ENCODE measurements at regions not wholly inside any gene's neighbourhood (a gene's known extent, or its start where the extent isn't known, plus 50 kb on each side); places are given as distances from the start of the nearest gene placed in this dataset.

- no peaks in the 10 kb centered on the region for H3K27me3 ChIP-seq (replicated peaks; ENCODE audit: insufficient read depth)
- H3K27ac ChIP-seq: no peak overlapping the region
- 90% methylated on average over 3 of the region's 3 CpGs for WGBS
- no peaks in the 10 kb centered on the region for H3K36me3 ChIP-seq
- H3K9me3 ChIP-seq: no peaks in the 10 kb centered on the region
- H3K4me1 ChIP-seq (replicated peaks): no peaks in the 10 kb centered on the region
- H3K4me3 ChIP-seq: no peak overlapping the region
- no peak for DNase-seq (ENCODE audit: low spot score)
- TF ChIP-seq POLR2AphosphoS5 (IDR thresholded peaks at IDR 0.05) (no peak), CTCF (IDR thresholded peaks at IDR 0.05) (no peak), POLR2A (IDR thresholded peaks at IDR 0.05) (no peak)
- intact Hi-C loops (cut with DNase I): no loop called here
Measured at GRCh38 chr1:81298266-81298665, 502.5 kb upstream of the ADGRL2 start.

- no peak overlapping the region for H3K4me3 ChIP-seq
- H3K27me3 ChIP-seq (replicated peaks; ENCODE audit: insufficient read depth): no peaks in the 10 kb centered on the region
- no peak for TF ChIP-seq POLR2AphosphoS5 (IDR thresholded peaks at IDR 0.05)
- WGBS: 23% methylated on average over 1 of the region's 1 CpG
- intact Hi-C loops (cut with DNase I): no loop called here
- no peak overlapping the region for H3K27ac ChIP-seq
- no peak for DNase-seq (ENCODE audit: low spot score)
- H3K36me3 ChIP-seq: no peaks in the 10 kb centered on the region
- H3K4me1 ChIP-seq (replicated peaks): no peaks in the 10 kb centered on the region
- H3K9me3 ChIP-seq: no peaks in the 10 kb centered on the region
Measured at GRCh38 chr1:81296601-81297000, 504.1 kb upstream of the ADGRL2 start.

GRCh38 chr1:81290326-81290725 is 510.4 kb upstream of the ADGRL2 start:
- no peak for DNase-seq (ENCODE audit: low spot score)
- Histone ChIP-seq H3K4me1 (replicated peaks) (no peaks in the 10 kb centered on the region), H3K36me3 (no peaks in the 10 kb centered on the region), H3K9me3 (no peaks in the 10 kb centered on the region), H3K4me3 (no peak overlapping the region), H3K27me3 (replicated peaks; ENCODE audit: insufficient read depth) (no peaks in the 10 kb centered on the region), H3K27ac (no peak overlapping the region)
- intact Hi-C loops (cut with DNase I): no loop called here
- TF ChIP-seq POLR2A (IDR thresholded peaks at IDR 0.05): no peak
- no peak for TF ChIP-seq POLR2AphosphoS5 (IDR thresholded peaks at IDR 0.05)
- TF ChIP-seq CTCF (IDR thresholded peaks at IDR 0.05): no peak
- 75% methylated on average over 6 of the region's 6 CpGs for WGBS

- DNase-seq (ENCODE audit: low spot score): no peak
- WGBS: 95% methylated on average over 2 of the region's 2 CpGs
Measured at GRCh38 chr1:81288689-81289088, 512.0 kb upstream of the ADGRL2 start.

GRCh38 chr1:81287411-81288080 is 513.2 kb upstream of the ADGRL2 start:
- intact Hi-C loops (cut with DNase I): no loop called here
- 65% methylated on average over 2 of the region's 2 CpGs for WGBS
- H3K27ac ChIP-seq: no peak overlapping the region
- H3K36me3 ChIP-seq: no peaks in the 10 kb centered on the region
- H3K9me3 ChIP-seq: no peaks in the 10 kb centered on the region
- no peaks in the 10 kb centered on the region for H3K27me3 ChIP-seq (replicated peaks; ENCODE audit: insufficient read depth)
- no peak for TF ChIP-seq CTCF (IDR thresholded peaks at IDR 0.05)
- H3K4me1 ChIP-seq (replicated peaks): no peaks in the 10 kb centered on the region
- DNase-seq (ENCODE audit: low spot score): no peak
- no peak overlapping the region for H3K4me3 ChIP-seq

More at GRCh38 chr1:81288689-81289088, 512.0 kb upstream of the ADGRL2 start:
- no peak for TF ChIP-seq POLR2AphosphoS5 (IDR thresholded peaks at IDR 0.05)
- TF ChIP-seq POLR2A (IDR thresholded peaks at IDR 0.05): no peak
- no peak for TF ChIP-seq CTCF (IDR thresholded peaks at IDR 0.05)
- intact Hi-C loops (cut with DNase I): no loop called here
- H3K36me3 ChIP-seq: no peaks in the 10 kb centered on the region
- no peaks in the 10 kb centered on the region for H3K4me1 ChIP-seq (replicated peaks)
- H3K27ac ChIP-seq: no peak overlapping the region
- no peaks in the 10 kb centered on the region for H3K27me3 ChIP-seq (replicated peaks; ENCODE audit: insufficient read depth)
- no peak overlapping the region for H3K4me3 ChIP-seq
- no peaks in the 10 kb centered on the region for H3K9me3 ChIP-seq

Data from prostate gland (tissue), 2 donors.